ENCODE measurements at regions not wholly inside any gene's neighbourhood (a gene's known extent, or its start where the extent isn't known, plus 50 kb on each side); places are given as distances from the start of the nearest gene placed in this dataset.

GRCh38 chr3:194961149-194961548 lies 275.5 kb downstream of the FAM43A start:
- TF ChIP-seq CTCF (IDR thresholded peaks at IDR 0.05) (no peak), POLR2AphosphoS5 (IDR thresholded peaks at IDR 0.05; ENCODE audit: low read depth, low read length) (no peak), TCF7L2 (IDR thresholded peaks at IDR 0.05; ENCODE audit: low read depth, low read length) (no peak)

All from Panc1 (cell line).